Naive thymus-derived CD4-positive, alpha-beta T cell (primary cell): ENCODE measurements at regions not wholly inside any gene's neighbourhood (a gene's known extent, or its start where the extent isn't known, plus 50 kb on each side); places are given as distances from the start of the nearest gene placed in this dataset.

Source experiments
- ATAC-seq: fragments of 150-1000 bp; cut with Tn5 transposase; 2 replicates; pipeline ENCODE4 v1.10.0; 2021; ENCODE audit warnings: mild to moderate bottlenecking, moderate library complexity
- CTCF ChIA-PET: fragments of 350-600 bp; sonication (Branson Sonifier 250); formaldehyde crosslinking; loops from one replicate; lab custom pipeline; 2021; ENCODE audit warnings: antibody characterized with exemption; lab: Charles Lee
- POLR2A ChIA-PET: fragments of 350-600 bp; sonication (Branson Sonifier 250); formaldehyde crosslinking; loops from one replicate; lab custom pipeline; 2021; ENCODE audit warnings: antibody characterized with exemption, inconsistent platforms; lab: Charles Lee
- DNase-seq, 9 donors: peaks; one replicate each; pipeline versions ENCODE4 v3.0.0 to v3.0.0-alpha.2; 2020 to 2022; ENCODE audit warnings: mixed read lengths in 1 of 9
- H3K27ac ChIP-seq: one replicate; pipeline ENCODE4 v1.7.0; 2013; ENCODE audit warnings: mild to moderate bottlenecking, low read depth, low read length, moderate library complexity
- H3K27me3 ChIP-seq, 2 donors: one replicate each; pipeline ENCODE4 v1.7.0; 2013; ENCODE audit warnings: low read length in 2 of 2, mild to moderate bottlenecking in 2 of 2, moderate library complexity in 2 of 2; ENCODE audit not compliant: control insufficient read depth in 2 of 2, insufficient read depth in 2 of 2
- H3K36me3 ChIP-seq, 3 experiments: 1 replicate in 2 of 3; 2 replicates in 1 of 3; pipeline ENCODE4 v1.7.0; 2013; ENCODE audit warnings: low read length in 3 of 3, mild to moderate bottlenecking in 3 of 3, moderate library complexity in 1 of 3; ENCODE audit not compliant: insufficient read depth in 3 of 3, control insufficient read depth in 2 of 3
- H3K4me1 ChIP-seq, 2 donors: one replicate each; pipeline ENCODE4 v1.7.0; 2013; ENCODE audit warnings: low read length in 2 of 2, mild to moderate bottlenecking in 2 of 2, moderate library complexity in 1 of 2; ENCODE audit not compliant: control insufficient read depth in 2 of 2, insufficient read depth in 2 of 2
- H3K4me3 ChIP-seq: 2 replicates; pipeline ENCODE4 v1.7.0; 2013; ENCODE audit warnings: mild to moderate bottlenecking, low read length
- H3K9me3 ChIP-seq, 3 experiments: 1 replicate in 2 of 3; 2 replicates in 1 of 3; pipeline ENCODE4 v1.7.0; 2013; ENCODE audit warnings: low read length in 3 of 3; ENCODE audit not compliant: control insufficient read depth in 2 of 3
- H3K27ac Mint-ChIP-seq, 9 donors: one replicate each; pipeline ENCODE4 v1.8.0; 2020 to 2022; ENCODE audit warnings: mixed read lengths in 9 of 9, mild to moderate bottlenecking in 8 of 9, moderate library complexity in 5 of 9, inconsistent platforms in 2 of 9
- H3K27me3 Mint-ChIP-seq, 5 donors: one replicate each; pipeline ENCODE4 v1.8.0; 2021 to 2022; ENCODE audit warnings: mixed read lengths in 5 of 5, mild to moderate bottlenecking in 1 of 5
- H3K36me3 Mint-ChIP-seq, 5 donors: one replicate each; pipeline ENCODE4 v1.8.0; 2020 to 2022; ENCODE audit warnings: mixed read lengths in 5 of 5, mild to moderate bottlenecking in 3 of 5, inconsistent platforms in 1 of 5
- H3K4me1 Mint-ChIP-seq, 7 donors: one replicate each; pipeline ENCODE4 v1.8.0; 2020 to 2022; ENCODE audit warnings: mixed read lengths in 7 of 7, mild to moderate bottlenecking in 3 of 7, inconsistent platforms in 1 of 7
- H3K4me3 Mint-ChIP-seq, 10 donors: one replicate each; pipeline ENCODE4 v1.8.0; 2020 to 2022; ENCODE audit warnings: mild to moderate bottlenecking in 10 of 10, mixed read lengths in 10 of 10, moderate library complexity in 6 of 10, inconsistent platforms in 2 of 10
- H3K9me3 Mint-ChIP-seq, 11 donors: one replicate each; pipeline ENCODE4 v1.8.0; 2020 to 2022; ENCODE audit warnings: mixed read lengths in 11 of 11, mild to moderate bottlenecking in 4 of 11, inconsistent platforms in 1 of 11, moderate library complexity in 1 of 11
- intact Hi-C, 2 donors: fragments of 100-400 bp; cut with micrococcal nuclease; formaldehyde crosslinking; loops; one replicate each; pipeline ENCODE4 v1.15.1; 2023

- Histone ChIP-seq H3K9me3 (no peaks in the 10 kb centered on the region), H3K4me1 (no peaks in the 10 kb centered on the region), H3K36me3 (no peaks in the 10 kb centered on the region), H3K27ac (no peak overlapping the region), H3K4me3 (no peak overlapping the region), H3K27me3 (no peaks in the 10 kb centered on the region)
- H3K27me3 Mint-ChIP-seq = no peaks in the 10 kb centered on the region
- peaks cover 4 to 31% (median 11%) of the 10 kb centered on the region in 11 donors for H3K9me3 Mint-ChIP-seq
- H3K27ac Mint-ChIP-seq = no peak overlapping the region
- intact Hi-C loops = no loop called here
- ATAC-seq = no peak
- no peak overlapping the region for H3K4me3 Mint-ChIP-seq
- no peaks in the 10 kb centered on the region for H3K4me1 Mint-ChIP-seq
- no peak for DNase-seq
- ChIA-PET POLR2A (no interaction called here), CTCF (no interaction called here)
- H3K36me3 Mint-ChIP-seq = no peaks in the 10 kb centered on the region
These were observed 317.8 kb upstream of the SLITRK3 start for GRCh38 chr3:165513715-165514701.

GRCh38 chr3:165507576-165507975, 311.4 kb upstream of the SLITRK3 start:
- Mint-ChIP-seq H3K4me1 (no peaks in the 10 kb centered on the region), H3K4me3 (no peak overlapping the region), H3K9me3 (peaks cover 5 to 20% (median 11%) of the 10 kb centered on the region in 11 donors), H3K36me3 (no peaks in the 10 kb centered on the region), H3K27me3 (no peaks in the 10 kb centered on the region), H3K27ac (no peak overlapping the region)
- POLR2A ChIA-PET = no interaction called here
- no peak for ATAC-seq
- H3K4me3 ChIP-seq = no peak overlapping the region
- no peak overlapping the region for H3K27ac ChIP-seq
- intact Hi-C loops = no loop called here
- H3K27me3 ChIP-seq = no peaks in the 10 kb centered on the region
- H3K9me3 ChIP-seq = no peaks in the 10 kb centered on the region
- DNase-seq = no peak
- H3K4me1 ChIP-seq = no peaks in the 10 kb centered on the region
- CTCF ChIA-PET = no interaction called here
- no peaks in the 10 kb centered on the region for H3K36me3 ChIP-seq

- ChIA-PET POLR2A (no interaction called here), CTCF (no interaction called here)
- intact Hi-C loops = no loop called here
- Histone ChIP-seq H3K27ac (no peak overlapping the region), H3K9me3 (no peaks in the 10 kb centered on the region), H3K4me3 (no peak overlapping the region), H3K4me1 (no peaks in the 10 kb centered on the region), H3K27me3 (no peaks in the 10 kb centered on the region), H3K36me3 (no peaks in the 10 kb centered on the region)
- Mint-ChIP-seq H3K9me3 (peaks cover 5 to 15% (median 11%) of the 10 kb centered on the region in 11 donors), H3K27me3 (no peaks in the 10 kb centered on the region), H3K4me3 (no peak overlapping the region), H3K27ac (no peak overlapping the region), H3K36me3 (no peaks in the 10 kb centered on the region), H3K4me1 (no peaks in the 10 kb centered on the region)
- DNase-seq (no peak), ATAC-seq (no peak)
These were observed 310.9 kb upstream of the SLITRK3 start for GRCh38 chr3:165507060-165507459.

GRCh38 chr3:165505657-165506056, 309.5 kb upstream of the SLITRK3 start:
- Mint-ChIP-seq H3K36me3 (no peaks in the 10 kb centered on the region), H3K4me3 (no peak overlapping the region), H3K27ac (no peak overlapping the region), H3K27me3 (no peaks in the 10 kb centered on the region), H3K4me1 (no peaks in the 10 kb centered on the region), H3K9me3 (peaks cover 5 to 15% (median 10%) of the 10 kb centered on the region in 11 donors)
- POLR2A ChIA-PET = no interaction called here
- H3K36me3 ChIP-seq = no peaks in the 10 kb centered on the region
- no peaks in the 10 kb centered on the region for H3K9me3 ChIP-seq
- ATAC-seq = no peak
- H3K4me3 ChIP-seq = no peak overlapping the region
- no peaks in the 10 kb centered on the region for H3K27me3 ChIP-seq
- intact Hi-C loops = no loop called here
- no peak for DNase-seq
- no peak overlapping the region for H3K27ac ChIP-seq
- H3K4me1 ChIP-seq = no peaks in the 10 kb centered on the region
- CTCF ChIA-PET = no interaction called here

GRCh38 chr3:165504554-165504953, 308.4 kb upstream of the SLITRK3 start:
- Mint-ChIP-seq H3K27ac (no peak overlapping the region), H3K9me3 (peaks cover 4 to 16% (median 10%) of the 10 kb centered on the region in 11 donors), H3K4me3 (no peak overlapping the region), H3K36me3 (no peaks in the 10 kb centered on the region), H3K27me3 (no peaks in the 10 kb centered on the region), H3K4me1 (no peaks in the 10 kb centered on the region)
- ATAC-seq = no peak
- ChIA-PET CTCF (no interaction called here), POLR2A (no interaction called here)
- DNase-seq = no peak
- H3K27ac ChIP-seq = no peak overlapping the region
- intact Hi-C loops = no loop called here
- no peak overlapping the region for H3K4me3 ChIP-seq
- H3K4me1 ChIP-seq = no peaks in the 10 kb centered on the region
- no peaks in the 10 kb centered on the region for H3K27me3 ChIP-seq
- no peaks in the 10 kb centered on the region for H3K36me3 ChIP-seq
- H3K9me3 ChIP-seq = no peaks in the 10 kb centered on the region

- Mint-ChIP-seq H3K27ac (no peak overlapping the region), H3K27me3 (no peaks in the 10 kb centered on the region), H3K4me1 (no peaks in the 10 kb centered on the region), H3K9me3 (peaks cover 4 to 19% (median 10%) of the 10 kb centered on the region in 11 donors), H3K4me3 (no peak overlapping the region), H3K36me3 (no peaks in the 10 kb centered on the region)
- ChIA-PET CTCF (no interaction called here), POLR2A (no interaction called here)
- Histone ChIP-seq H3K36me3 (no peaks in the 10 kb centered on the region), H3K27me3 (no peaks in the 10 kb centered on the region), H3K27ac (no peak overlapping the region), H3K4me3 (no peak overlapping the region), H3K4me1 (no peaks in the 10 kb centered on the region), H3K9me3 (no peaks in the 10 kb centered on the region)
- ATAC-seq = no peak
- intact Hi-C loops = no loop called here
- no peak for DNase-seq
These were observed 307.6 kb upstream of the SLITRK3 start for GRCh38 chr3:165503825-165504224.

- Histone ChIP-seq H3K9me3 (no peaks in the 10 kb centered on the region), H3K27ac (no peak overlapping the region), H3K4me3 (no peak overlapping the region), H3K36me3 (no peaks in the 10 kb centered on the region), H3K27me3 (no peaks in the 10 kb centered on the region), H3K4me1 (no peaks in the 10 kb centered on the region)
- intact Hi-C loops = no loop called here
- CTCF ChIA-PET = no interaction called here
- Mint-ChIP-seq H3K27ac (no peak overlapping the region), H3K9me3 (peaks cover 4 to 24% (median 10%) of the 10 kb centered on the region in 11 donors), H3K4me1 (no peaks in the 10 kb centered on the region), H3K4me3 (no peak overlapping the region), H3K27me3 (no peaks in the 10 kb centered on the region), H3K36me3 (no peaks in the 10 kb centered on the region)
- ATAC-seq (no peak), DNase-seq (no peak)
- POLR2A ChIA-PET = no interaction called here
These were observed 307.2 kb upstream of the SLITRK3 start for GRCh38 chr3:165503346-165503745.
